DMS79 (cell line): ENCODE measurements at regions not wholly inside any gene's neighbourhood (a gene's known extent, or its start where the extent isn't known, plus 50 kb on each side); places are given as distances from the start of the nearest gene placed in this dataset.

Experiments used
- DNase-seq: peaks from one replicate; lab custom pipeline; 2025; lab: John Stamatoyannopoulos, UW

GRCh38 chr12:89821896-89822295 is 113.3 kb upstream of the ATP2B1 start:
- no peak for DNase-seq

GRCh38 chr12:89817501-89818226 is 109.0 kb upstream of the ATP2B1 start:
- no peak for DNase-seq

GRCh38 chr12:89815225-89815624 is 106.6 kb upstream of the ATP2B1 start:
- DNase-seq = no peak

- no peak for DNase-seq
Observed at GRCh38 chr12:89803412-89803811, 94.8 kb upstream of the ATP2B1 start.

- no peak for DNase-seq
Observed at GRCh38 chr12:89801284-89801683, 92.6 kb upstream of the ATP2B1 start.

- no peak for DNase-seq
Observed at GRCh38 chr12:89800435-89800834, 91.8 kb upstream of the ATP2B1 start.

- DNase-seq = no peak
Observed at GRCh38 chr12:89799316-89799715, 90.7 kb upstream of the ATP2B1 start.

- DNase-seq = no peak
Observed at GRCh38 chr12:89797436-89797835, 88.8 kb upstream of the ATP2B1 start.

- no peak for DNase-seq
Observed at GRCh38 chr12:89796798-89797382, 88.3 kb upstream of the ATP2B1 start.

GRCh38 chr12:89793946-89794345 is 85.3 kb upstream of the ATP2B1 start:
- no peak for DNase-seq

GRCh38 chr12:89791286-89791685 is 82.6 kb upstream of the ATP2B1 start:
- DNase-seq = no peak

- DNase-seq = no peak
Observed at GRCh38 chr12:89789862-89790261, 81.2 kb upstream of the ATP2B1 start.

- DNase-seq = no peak
Observed at GRCh38 chr12:89787763-89788162, 79.1 kb upstream of the ATP2B1 start.

GRCh38 chr12:89786177-89786810 is 77.7 kb upstream of the ATP2B1 start:
- DNase-seq = no peak

GRCh38 chr12:89783359-89784060 is 74.9 kb upstream of the ATP2B1 start:
- no peak for DNase-seq

GRCh38 chr12:89782807-89783206 is 74.2 kb upstream of the ATP2B1 start:
- DNase-seq = no peak

GRCh38 chr12:89781946-89782550 is 73.4 kb upstream of the ATP2B1 start:
- no peak for DNase-seq

GRCh38 chr12:89781156-89781555 is 72.5 kb upstream of the ATP2B1 start:
- no peak for DNase-seq

- no peak for DNase-seq
Observed at GRCh38 chr12:89779090-89779489, 70.5 kb upstream of the ATP2B1 start.

GRCh38 chr12:89777733-89778379 is 69.2 kb upstream of the ATP2B1 start:
- no peak for DNase-seq

GRCh38 chr12:89775986-89776365 is 67.3 kb upstream of the ATP2B1 start:
- DNase-seq = no peak
